Endothelial cell of umbilical vein (primary cell): ENCODE measurements at regions not wholly inside any gene's neighbourhood (a gene's known extent, or its start where the extent isn't known, plus 50 kb on each side); places are given as distances from the start of the nearest gene placed in this dataset.

Experiments
- BruUV-seq: library from RNA; stranded (reverse); fragments of 400-500 nt; replicated peaks from 2 replicates; lab custom pipeline; 2021; lab: Mats Ljungman, UMichigan
- CTCF ChIA-PET: fragments of 300-600, 350-600 bp; sonication (Branson Sonifier 250); formaldehyde crosslinking; loops from one replicate; lab custom pipeline; 2021; ENCODE audit warnings: antibody characterized with exemption, inconsistent platforms; lab: Charles Lee
- POLR2A ChIA-PET: fragments of 300-600, 350-600 bp; sonication (Branson Sonifier 250); formaldehyde crosslinking; loops from one replicate; lab custom pipeline; 2021; ENCODE audit warnings: antibody characterized with exemption, inconsistent platforms; lab: Charles Lee
- DNase-seq: peaks from one replicate; pipeline ENCODE4 v3.0.0-alpha.2; 2011; ENCODE audit warnings: low read depth, low spot score
- FAIRE-seq: peaks from 2 replicates; lab custom pipeline; 2011; peaks lifted over from hg19 to GRCh38; lab: Jason Lieb, UNC
- H2AFZ ChIP-seq: 2 replicates; pipeline ENCODE4 v1.6.0; 2012; ENCODE audit warnings: low read depth, low read length, control low read depth, inconsistent platforms
- H3K27ac ChIP-seq: 2 replicates; pipeline ENCODE4 v1.5.1; 2011; ENCODE audit warnings: low read depth, mild to moderate bottlenecking, control low read depth, low read length, moderate library complexity; ENCODE audit not compliant: insufficient read depth
- H3K27me3 ChIP-seq, 2 experiments: 2 replicates each; pipeline versions ENCODE4 v1.6.0 to v1.6.1; 2011; ENCODE audit warnings: low read length in 2 of 2, mixed read lengths in 1 of 2; ENCODE audit not compliant: control insufficient read depth in 2 of 2, insufficient read depth in 2 of 2
- H3K36me3 ChIP-seq, 2 experiments: 2 replicates in 1 of 2; 3 replicates in 1 of 2; pipeline ENCODE4 v1.5.1; 2011; ENCODE audit warnings: low read length in 2 of 2, mild to moderate bottlenecking in 1 of 2, moderate library complexity in 1 of 2; ENCODE audit not compliant: control insufficient read depth in 2 of 2, insufficient read depth in 2 of 2; ENCODE audit errors: extremely low read depth in 1 of 2
- H3K4me1 ChIP-seq: 3 replicates; pipeline ENCODE4 v1.5.1; 2011; ENCODE audit warnings: mild to moderate bottlenecking, low read length; ENCODE audit not compliant: control insufficient read depth, insufficient read depth; ENCODE audit errors: extremely low read depth
- H3K4me2 ChIP-seq: 2 replicates; pipeline ENCODE4 v1.6.1; 2011; ENCODE audit warnings: low read length, control low read depth, mixed read lengths; ENCODE audit not compliant: insufficient read depth
- H3K4me3 ChIP-seq, 3 experiments: fragments of 200-600 bp in 1 of 3; sonication (generic), shearing (Covaris generic) in 1 of 3; replicated peaks in 1 of 3; 2 replicates each; pipeline ENCODE4 v1.5.1; 2011 to 2016; ENCODE audit warnings: control low read depth in 3 of 3, low read length in 3 of 3, mild to moderate bottlenecking in 2 of 3, inconsistent platforms in 1 of 3, low read depth in 1 of 3, moderate library complexity in 1 of 3; ENCODE audit not compliant: insufficient read depth in 1 of 3
- H3K79me2 ChIP-seq: 2 replicates; pipeline ENCODE4 v1.6.0; 2012; ENCODE audit warnings: low read length, inconsistent platforms; ENCODE audit not compliant: control insufficient read depth, insufficient read depth
- H3K9ac ChIP-seq: replicated peaks from 2 replicates; pipeline ENCODE3; 2011; ENCODE audit warnings: low read length, control low read depth; ENCODE audit not compliant: insufficient read depth; ENCODE audit errors: extremely low read depth
- H3K9me1 ChIP-seq: replicated peaks from 3 replicates; pipeline ENCODE4 v1.6.0; 2011; ENCODE audit warnings: mild to moderate bottlenecking, low read length; ENCODE audit not compliant: control insufficient read depth, insufficient read depth; ENCODE audit errors: extremely low read depth
- H3K9me3 ChIP-seq: replicated peaks from 2 replicates; pipeline ENCODE4 v1.5.1; 2012; ENCODE audit warnings: low read length, inconsistent platforms; ENCODE audit not compliant: control insufficient read depth, insufficient read depth
- H4K20me1 ChIP-seq: replicated peaks from 2 replicates; pipeline ENCODE3; 2011; ENCODE audit warnings: mild to moderate bottlenecking, low read length; ENCODE audit not compliant: control insufficient read depth, insufficient read depth; ENCODE audit errors: extremely low read depth
- CTCF ChIP-seq, 2 donors: IDR thresholded peaks; 1 replicate in 1 of 2; 2 replicates in 1 of 2; pipeline ENCODE4 v1.5.1; 2011; ENCODE audit warnings: low read length in 2 of 2, mild to moderate bottlenecking in 2 of 2, moderate library complexity in 2 of 2, control low read depth in 1 of 2, inconsistent platforms in 1 of 2, low read depth in 1 of 2; ENCODE audit not compliant: insufficient read depth in 1 of 2; ENCODE audit errors: extremely low read depth in 1 of 2
- FOS ChIP-seq: IDR thresholded peaks from 2 replicates; pipeline ENCODE4 v1.6.1; 2011; ENCODE audit warnings: mild to moderate bottlenecking, low read length, moderate library complexity, borderline replicate concordance; ENCODE audit not compliant: insufficient read depth
- GATA2 ChIP-seq: IDR thresholded peaks from 2 replicates; pipeline ENCODE4 v1.7.0; 2011; ENCODE audit warnings: low read depth, mild to moderate bottlenecking, moderate library complexity, mixed read lengths, low read length; ENCODE audit not compliant: insufficient read length, insufficient read depth
- JUN ChIP-seq: IDR thresholded peaks from 2 replicates; pipeline ENCODE4 v1.6.1; 2011; ENCODE audit warnings: borderline replicate concordance, low read depth; ENCODE audit not compliant: insufficient read length, insufficient read depth
- MAX ChIP-seq: IDR thresholded peaks from 2 replicates; pipeline ENCODE4 v1.6.1; 2011; ENCODE audit not compliant: insufficient read depth, insufficient read length
- MYC ChIP-seq: IDR thresholded peaks from one replicate; pipeline ENCODE4 v1.6.1; 2011; ENCODE audit warnings: mild to moderate bottlenecking, low read depth, low read length
- POLR2A ChIP-seq: IDR thresholded peaks from 2 replicates; pipeline ENCODE4 v1.6.1; 2012; ENCODE audit warnings: low read depth, mild to moderate bottlenecking, control low read depth, low read length
- POLR2AphosphoS5 ChIP-seq: IDR thresholded peaks from 2 replicates; pipeline ENCODE4 v1.6.1; 2012; ENCODE audit warnings: low read depth, mild to moderate bottlenecking, control low read depth, low read length, moderate library complexity; ENCODE audit not compliant: insufficient read depth
- dilution Hi-C: fragments of 300-500 bp; cut with MboI; formaldehyde crosslinking; loops from one replicate; pipeline ENCODE4 v1.15.0; 2019; ENCODE audit warnings: low sequenced_read_pairs; ENCODE audit not compliant: extremely low pct_ligation_motif_present
- intact Hi-C: fragments of 100-400 bp; cut with micrococcal nuclease; formaldehyde crosslinking; loops from one replicate; pipeline ENCODE4 v1.10.0; 2022

- intact Hi-C loops, result no loop called here
- Histone ChIP-seq H3K27ac (no peak overlapping the region), H3K9me1 (no peaks in the 10 kb centered on the region), H3K27me3 (no peaks in the 10 kb centered on the region), H3K79me2 (no peaks in the 10 kb centered on the region), H3K4me1 (no peaks in the 10 kb centered on the region), H3K4me3 (no peak overlapping the region), H3K9ac (no peak overlapping the region), H4K20me1 (no peaks in the 10 kb centered on the region), H2AFZ (no peak overlapping the region), H3K9me3 (peaks cover 6% of the 10 kb centered on the region), H3K36me3 (no peaks in the 10 kb centered on the region), H3K4me2 (no peak overlapping the region)
- ChIA-PET CTCF (no interaction called here), POLR2A (no interaction called here)
- dilution Hi-C loops, result no loop called here
- no peak for TF ChIP-seq MYC
- TF ChIP-seq MAX, result no peak
- no peak for TF ChIP-seq POLR2A
- TF ChIP-seq JUN, result no peak
- no peak for TF ChIP-seq FOS
- TF ChIP-seq POLR2AphosphoS5, result no peak
- TF ChIP-seq CTCF (IDR thresholded peaks at IDR 0.05; ENCODE audit: extremely low read depth in 1 of 2, insufficient read depth in 1 of 2, low read depth in 1 of 2, low read length in 2 of 2), result no peak
- no peak for TF ChIP-seq GATA2
- FAIRE-seq, result no peak
- no TSS peak for BruUV-seq
- no peak for DNase-seq
These were observed 799.9 kb upstream of the CDH10 start for GRCh38 chr5:25444697-25445096.
